ENCODE measurements at regions not wholly inside any gene's neighbourhood (a gene's known extent, or its start where the extent isn't known, plus 50 kb on each side); places are given as distances from the start of the nearest gene placed in this dataset.

DNA sequence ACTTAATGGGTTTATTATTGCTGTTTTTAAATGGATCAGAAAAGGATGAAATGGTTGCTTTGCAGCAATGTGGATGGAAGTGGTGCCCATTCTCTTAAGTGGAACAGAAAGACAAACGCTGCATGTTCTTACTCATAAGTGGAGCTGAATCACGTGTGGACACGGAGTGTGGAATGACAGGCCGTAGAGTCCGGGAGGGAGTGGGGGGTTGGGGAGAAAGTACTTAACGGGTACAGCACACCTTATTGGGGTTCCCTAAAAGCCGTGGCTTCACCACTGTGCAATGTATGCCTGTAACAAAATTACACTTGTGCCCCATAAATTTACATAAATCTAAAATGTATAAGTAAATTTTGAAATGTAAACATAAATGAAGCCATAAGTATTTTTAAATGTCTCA, 64.0 kb upstream of the CTDP1 start:
- TF ChIP-seq, protein P1, sequence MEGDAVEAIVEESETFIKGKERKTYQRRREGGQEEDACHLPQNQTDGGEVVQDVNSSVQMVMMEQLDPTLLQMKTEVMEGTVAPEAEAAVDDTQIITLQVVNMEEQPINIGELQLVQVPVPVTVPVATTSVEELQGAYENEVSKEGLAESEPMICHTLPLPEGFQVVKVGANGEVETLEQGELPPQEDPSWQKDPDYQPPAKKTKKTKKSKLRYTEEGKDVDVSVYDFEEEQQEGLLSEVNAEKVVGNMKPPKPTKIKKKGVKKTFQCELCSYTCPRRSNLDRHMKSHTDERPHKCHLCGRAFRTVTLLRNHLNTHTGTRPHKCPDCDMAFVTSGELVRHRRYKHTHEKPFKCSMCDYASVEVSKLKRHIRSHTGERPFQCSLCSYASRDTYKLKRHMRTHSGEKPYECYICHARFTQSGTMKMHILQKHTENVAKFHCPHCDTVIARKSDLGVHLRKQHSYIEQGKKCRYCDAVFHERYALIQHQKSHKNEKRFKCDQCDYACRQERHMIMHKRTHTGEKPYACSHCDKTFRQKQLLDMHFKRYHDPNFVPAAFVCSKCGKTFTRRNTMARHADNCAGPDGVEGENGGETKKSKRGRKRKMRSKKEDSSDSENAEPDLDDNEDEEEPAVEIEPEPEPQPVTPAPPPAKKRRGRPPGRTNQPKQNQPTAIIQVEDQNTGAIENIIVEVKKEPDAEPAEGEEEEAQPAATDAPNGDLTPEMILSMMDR (IDR thresholded peaks at IDR 0.05) = no peak
- no peak for TF ChIP-seq EZH2 (IDR thresholded peaks at IDR 0.05; ENCODE audit: borderline replicate concordance, insufficient read depth, low read depth, low read length, poor library complexity, severe bottlenecking)
- peaks cover 3 to 5% of the 10 kb centered on the region in 2 donors for H3K4me1 ChIP-seq (ENCODE audit: control insufficient read depth in 2 of 2, insufficient read depth in 2 of 2, low read length in 2 of 2)
- no peak overlapping the region for H3K9ac ChIP-seq (ENCODE audit: low read length)
- H3K4me1 Mint-ChIP-seq = no peaks in the 10 kb centered on the region
- no peak overlapping the region for H3K27ac ChIP-seq (ENCODE audit: low read length in 2 of 2)
- H3K79me2 ChIP-seq (ENCODE audit: control insufficient read depth, insufficient read depth, low read length) = no peaks in the 10 kb centered on the region
- H2AFZ ChIP-seq (ENCODE audit: insufficient read depth, low read depth, low read length, poor library complexity, severe bottlenecking) = no peak overlapping the region
- WGBS (ENCODE audit: insufficient coverage) = 95% methylated on average over 5 of the region's 7 CpGs
- H3K27me3 Mint-ChIP-seq = peaks cover 3% of the 10 kb centered on the region
- no peak overlapping the region for H3K4me3 ChIP-seq (ENCODE audit: control extremely low read depth in 1 of 5, extremely low read depth in 1 of 5, insufficient read depth in 1 of 5, low read depth in 2 of 5, low read length in 4 of 5)
- CTCF ChIA-PET = interaction anchor here (1.2 to 1.6 kb wide), 2 partner anchors 27 to 235 kb away, joined by 3 to 6 read pairs; no protein-coding TSS in a partner anchor
- no peaks in the 10 kb centered on the region for H4K20me1 ChIP-seq (ENCODE audit: control insufficient read depth, insufficient read depth, low read length, poor library complexity, severe bottlenecking)
- intact Hi-C loops (cut with micrococcal nuclease) = no loop called here
- H3K27ac Mint-ChIP-seq = no peak overlapping the region
- no peaks in the 10 kb centered on the region for H3K9me3 Mint-ChIP-seq (ENCODE audit: insufficient read depth)
- H3K4me3 Mint-ChIP-seq = no peak overlapping the region
- DNase-seq = no peak
- peaks cover 0 to 12% (median 0%) of the 10 kb centered on the region in 3 donors for H3K9me3 ChIP-seq (ENCODE audit: control extremely low read depth in 1 of 3, control insufficient read depth in 2 of 3, insufficient read depth in 1 of 3, low read length in 2 of 3)
- POLR2A ChIA-PET = no interaction called here
- H3K27me3 ChIP-seq (replicated peaks in 1 of 4; ENCODE audit: control extremely low read depth in 1 of 4, control insufficient read depth in 3 of 4, insufficient read depth in 4 of 4, low read length in 3 of 4) = peaks cover 0 to 4% (median 2%) of the 10 kb centered on the region in 4 experiments
- H3K36me3 ChIP-seq (replicated peaks in 1 of 2; ENCODE audit: control extremely low read depth in 1 of 2, control insufficient read depth in 1 of 2, extremely low read depth in 1 of 2, insufficient read depth in 2 of 2, low read length in 1 of 2) = no peaks in the 10 kb centered on the region
- H3K4me2 ChIP-seq (replicated peaks; ENCODE audit: low read depth, low read length, poor library complexity, severe bottlenecking) = no peak overlapping the region
- ATAC-seq (ENCODE audit: low read depth) = no peak

DNA sequence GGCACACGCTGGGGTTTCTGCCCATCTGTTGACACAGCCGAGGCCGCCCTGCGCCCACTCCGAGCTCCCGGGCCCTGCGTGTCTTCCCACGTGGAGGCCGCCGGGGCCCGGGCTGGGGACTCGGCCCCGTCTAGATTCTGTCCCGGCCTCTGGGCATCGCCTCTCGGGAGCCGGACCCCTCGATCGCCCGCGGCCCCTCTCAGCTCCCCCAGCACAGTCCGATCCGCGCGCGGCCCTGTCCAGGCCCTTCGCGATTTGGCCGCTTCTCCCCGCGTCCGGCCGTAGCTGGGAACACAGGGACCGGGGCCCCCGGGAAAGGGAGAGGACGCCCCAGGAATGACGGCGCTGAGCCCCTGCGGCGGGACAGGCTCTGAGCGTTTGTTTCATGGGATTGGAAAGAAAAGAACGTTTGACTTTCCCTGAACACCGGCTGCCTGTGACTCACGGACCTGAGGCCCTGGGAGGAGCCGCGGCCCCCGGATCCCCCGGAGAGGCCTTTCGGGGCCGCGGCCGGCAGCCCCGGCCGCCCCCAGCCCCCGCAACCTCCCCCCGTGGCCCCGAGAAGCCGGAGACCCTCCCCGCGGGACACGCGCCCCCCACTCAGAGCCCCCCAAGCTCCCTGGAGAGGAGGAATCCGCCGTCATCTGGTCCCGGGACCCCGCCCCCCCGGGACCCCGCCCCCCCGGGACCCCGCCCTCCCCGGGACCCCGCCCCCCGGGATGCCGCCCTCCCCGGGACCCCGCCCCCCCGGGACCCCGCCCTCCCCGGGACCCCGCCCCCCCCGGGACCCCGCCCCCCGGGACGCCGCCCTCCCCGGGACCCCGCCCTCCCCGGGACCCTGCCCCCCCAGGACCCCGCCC, 62.7 kb upstream of the CTDP1 start:
- no peaks in the 10 kb centered on the region for H3K9me3 Mint-ChIP-seq (ENCODE audit: insufficient read depth)
- DNase-seq (peak; percentile 35), ATAC-seq (ENCODE audit: low read depth) (no peak)
- peaks cover 0 to 4% (median 2%) of the 10 kb centered on the region in 4 experiments for H3K27me3 ChIP-seq (replicated peaks in 1 of 4; ENCODE audit: control extremely low read depth in 1 of 4, control insufficient read depth in 3 of 4, insufficient read depth in 4 of 4, low read length in 3 of 4)
- H3K4me2 ChIP-seq (replicated peaks; ENCODE audit: low read depth, low read length, poor library complexity, severe bottlenecking) = peak overlapping the region; percentile 79
- H2AFZ ChIP-seq (ENCODE audit: insufficient read depth, low read depth, low read length, poor library complexity, severe bottlenecking) = peak overlapping the region; percentile 80
- H3K4me3 Mint-ChIP-seq = no peak overlapping the region
- H3K9me3 ChIP-seq (ENCODE audit: control extremely low read depth in 1 of 3, control insufficient read depth in 2 of 3, insufficient read depth in 1 of 3, low read length in 2 of 3) = peaks cover 0 to 12% (median 0%) of the 10 kb centered on the region in 3 donors
- CTCF ChIA-PET = interaction anchor here (1.6 kb wide), 1 partner anchor 236 kb away, joined by 6 read pairs; no protein-coding TSS in a partner anchor
- no peaks in the 10 kb centered on the region for H3K36me3 ChIP-seq (replicated peaks in 1 of 2; ENCODE audit: control extremely low read depth in 1 of 2, control insufficient read depth in 1 of 2, extremely low read depth in 1 of 2, insufficient read depth in 2 of 2, low read length in 1 of 2)
- peak overlapping the region in 4 of 5 experiments; percentile 24 to 50 (median 46) for H3K4me3 ChIP-seq (ENCODE audit: control extremely low read depth in 1 of 5, extremely low read depth in 1 of 5, insufficient read depth in 1 of 5, low read depth in 2 of 5, low read length in 4 of 5)
- intact Hi-C loops (cut with micrococcal nuclease) = no loop called here
- POLR2A ChIA-PET = no interaction called here
- TF ChIP-seq EZH2 (IDR thresholded peaks at IDR 0.05; ENCODE audit: borderline replicate concordance, insufficient read depth, low read depth, low read length, poor library complexity, severe bottlenecking) = no peak
- TF ChIP-seq, protein P1 (IDR thresholded peaks at IDR 0.05) = no peak
- no peak overlapping the region for H3K27ac Mint-ChIP-seq
- WGBS (ENCODE audit: insufficient coverage) = 49% methylated on average over 44 of the region's 89 CpGs
- H3K27me3 Mint-ChIP-seq = peaks cover 3% of the 10 kb centered on the region
- H3K79me2 ChIP-seq (ENCODE audit: control insufficient read depth, insufficient read depth, low read length) = no peaks in the 10 kb centered on the region
- peaks cover 3 to 7% of the 10 kb centered on the region in 2 donors for H3K4me1 ChIP-seq (ENCODE audit: control insufficient read depth in 2 of 2, insufficient read depth in 2 of 2, low read length in 2 of 2)
- H3K9ac ChIP-seq (ENCODE audit: low read length) = peak overlapping the region; percentile 47
- H3K4me1 Mint-ChIP-seq = no peaks in the 10 kb centered on the region
- no peaks in the 10 kb centered on the region for H4K20me1 ChIP-seq (ENCODE audit: control insufficient read depth, insufficient read depth, low read length, poor library complexity, severe bottlenecking)
- no peak overlapping the region for H3K27ac ChIP-seq (ENCODE audit: low read length in 2 of 2)

All from B cell (primary cell).